GM23338 (cell line): ENCODE measurements at regions not wholly inside any gene's neighbourhood (a gene's known extent, or its start where the extent isn't known, plus 50 kb on each side); places are given as distances from the start of the nearest gene placed in this dataset.

Source experiments
- ATAC-seq: fragments of 200-7000 bp; cut with Tn5 transposase; 3 replicates; pipeline ENCODE4 v1.9.1; 2020
- DNase-seq: peaks from one replicate; pipeline ENCODE4 v3.0.0-alpha.2; 2015; ENCODE audit warnings: low spot score
- H2AFZ ChIP-seq: fragments of 200-600 bp; sonication (generic); 2 replicates; pipeline ENCODE4 v1.8.0; 2016; ENCODE audit warnings: antibody characterized with exemption, mild to moderate bottlenecking, moderate library complexity
- H3F3A ChIP-seq: fragments of 200-600 bp; sonication (generic); replicated peaks from 2 replicates; pipeline ENCODE4 v1.8.0; 2017; ENCODE audit warnings: antibody characterized with exemption, mixed run types, low read depth
- H3K27ac ChIP-seq: fragments of 200-600 bp; sonication (generic); 2 replicates; pipeline ENCODE4 v1.6.1; 2016; ENCODE audit warnings: low read depth
- H3K27me3 ChIP-seq: fragments of 200-600 bp; sonication (generic); 2 replicates; pipeline ENCODE4 v1.8.0; 2016; ENCODE audit warnings: mild to moderate bottlenecking, mixed run types, moderate library complexity; ENCODE audit not compliant: insufficient read depth
- H3K36me3 ChIP-seq: fragments of 200-600 bp; sonication (generic); 2 replicates; pipeline ENCODE4 v1.8.0; 2016; ENCODE audit warnings: mild to moderate bottlenecking; ENCODE audit not compliant: insufficient read depth
- H3K4me1 ChIP-seq: fragments of 200-600 bp; sonication (generic); 2 replicates; pipeline ENCODE4 v1.8.0; 2016; ENCODE audit warnings: mild to moderate bottlenecking, moderate library complexity; ENCODE audit not compliant: insufficient read depth
- H3K4me2 ChIP-seq: fragments of 200-600 bp; sonication (generic); 2 replicates; pipeline ENCODE4 v1.7.1; 2017; ENCODE audit warnings: mixed run types
- H3K4me3 ChIP-seq: fragments of 200-600 bp; sonication (generic); 2 replicates; pipeline ENCODE4 v1.6.1; 2016; ENCODE audit warnings: mixed run types
- H3K79me2 ChIP-seq: fragments of 200-600 bp; sonication (generic); replicated peaks from 2 replicates; pipeline ENCODE4 v1.8.0; 2017; ENCODE audit warnings: mild to moderate bottlenecking; ENCODE audit not compliant: insufficient read depth
- H3K9me2 ChIP-seq: fragments of 200-600 bp; sonication (generic); 2 replicates; pipeline ENCODE4 v1.8.0; 2017; ENCODE audit not compliant: insufficient read depth
- H4K20me1 ChIP-seq: fragments of 200-600 bp; sonication (generic); replicated peaks from 2 replicates; pipeline ENCODE4 v1.8.0; 2017; ENCODE audit warnings: mild to moderate bottlenecking; ENCODE audit not compliant: insufficient read depth
- H3K27ac Mint-ChIP-seq: 2 replicates; pipeline ENCODE4 v1.8.0; 2020; ENCODE audit warnings: inconsistent platforms, mild to moderate bottlenecking, moderate library complexity, mixed read lengths
- H3K27me3 Mint-ChIP-seq: 3 replicates; pipeline ENCODE4 v1.8.0; 2022; ENCODE audit warnings: low read depth, mild to moderate bottlenecking, moderate library complexity, mixed read lengths, inconsistent platforms; ENCODE audit not compliant: insufficient read depth, poor library complexity
- H3K36me3 Mint-ChIP-seq: 3 replicates; pipeline ENCODE4 v1.8.0; 2021; ENCODE audit warnings: low read depth, mild to moderate bottlenecking, inconsistent platforms, moderate library complexity, mixed read lengths
- H3K4me1 Mint-ChIP-seq: 3 replicates; pipeline ENCODE4 v1.8.0; 2020; ENCODE audit warnings: mild to moderate bottlenecking, inconsistent platforms, mixed read lengths
- H3K4me3 Mint-ChIP-seq: 3 replicates; pipeline ENCODE4 v1.8.0; 2021; ENCODE audit warnings: moderate library complexity, mild to moderate bottlenecking, inconsistent platforms, mixed read lengths
- H3K9me3 Mint-ChIP-seq: 3 replicates; pipeline ENCODE4 v1.8.0; 2020; ENCODE audit warnings: moderate library complexity, mild to moderate bottlenecking, inconsistent platforms, mixed read lengths
- CREB1 ChIP-seq: fragments of 250-450 bp; sonication (Bioruptor Pico); IDR thresholded peaks from 2 replicates; pipeline ENCODE4 v1.5.0; 2020; ENCODE audit warnings: low read depth, mild to moderate bottlenecking, moderate library complexity
- CTCF ChIP-seq, 2 experiments: fragments of 200-600 bp in 1 of 2; sonication (generic) in 1 of 2; conservative IDR thresholded peaks; 2 replicates each; pipeline versions ENCODE4 v1.5.1 to v1.6.1; 2016 to 2017; ENCODE audit warnings: antibody characterized with exemption in 2 of 2, low read depth in 2 of 2, mild to moderate bottlenecking in 2 of 2, moderate library complexity in 1 of 2
- ETS1 ChIP-seq: IDR thresholded peaks from 2 replicates; pipeline ENCODE4 v1.6.1; 2016; ENCODE audit warnings: antibody characterized with exemption
- EZH2 ChIP-seq: fragments of 200-600 bp; sonication (generic); IDR thresholded peaks from one replicate; pipeline ENCODE4 v1.8.0; 2017; ENCODE audit warnings: antibody characterized with exemption, mild to moderate bottlenecking, low read depth; ENCODE audit not compliant: unreplicated experiment
- EZH2phosphoT487 ChIP-seq: fragments of 200-600 bp; sonication (generic); IDR thresholded peaks from one replicate; pipeline ENCODE4 v1.8.1; 2018; ENCODE audit warnings: antibody characterized with exemption; ENCODE audit not compliant: unreplicated experiment
- JUNB ChIP-seq: IDR thresholded peaks from one replicate; pipeline ENCODE4 v1.6.1; 2016; ENCODE audit warnings: antibody characterized with exemption; ENCODE audit not compliant: unreplicated experiment
- NANOG ChIP-seq: IDR thresholded peaks from 2 replicates; pipeline ENCODE4 v1.6.1; 2016; ENCODE audit warnings: antibody characterized with exemption, borderline replicate concordance
- POLR2AphosphoS5 ChIP-seq: IDR thresholded peaks from 2 replicates; pipeline ENCODE4 v1.6.1; 2016; ENCODE audit warnings: antibody characterized with exemption, low read depth
- REST ChIP-seq: IDR thresholded peaks from one replicate; pipeline ENCODE4 v1.6.1; 2018; ENCODE audit warnings: antibody characterized with exemption; ENCODE audit not compliant: unreplicated experiment
- STAT1 ChIP-seq: IDR thresholded peaks from one replicate; pipeline ENCODE4 v1.6.1; 2016; ENCODE audit warnings: antibody characterized with exemption; ENCODE audit not compliant: unreplicated experiment
- ZNF114 ChIP-seq: fragments of 250-450 bp; sonication (Bioruptor Pico); IDR thresholded peaks from 2 replicates; pipeline ENCODE4 v1.5.0; 2020; ENCODE audit warnings: mild to moderate bottlenecking, moderate library complexity
- ZNF331 ChIP-seq: fragments of 250-450 bp; sonication (Bioruptor Pico); IDR thresholded peaks from 2 replicates; pipeline ENCODE4 v1.5.0; 2020; ENCODE audit warnings: low read depth, mild to moderate bottlenecking, moderate library complexity
- ZNF462 ChIP-seq: fragments of 250-450 bp; sonication (Bioruptor Pico); IDR thresholded peaks from 2 replicates; pipeline ENCODE4 v1.5.0; 2020; ENCODE audit warnings: mild to moderate bottlenecking, moderate library complexity

- Histone ChIP-seq H3F3A (no peaks in the 10 kb centered on the region), H4K20me1 (no peaks in the 10 kb centered on the region), H3K4me1 (no peaks in the 10 kb centered on the region), H3K27me3 (no peaks in the 10 kb centered on the region), H2AFZ (no peak overlapping the region), H3K27ac (no peak overlapping the region), H3K4me3 (no peak overlapping the region), H3K36me3 (no peaks in the 10 kb centered on the region), H3K4me2 (no peak overlapping the region), H3K9me2 (no peaks in the 10 kb centered on the region), H3K79me2 (no peaks in the 10 kb centered on the region)
- no peak for DNase-seq
- Mint-ChIP-seq H3K27me3 (peaks cover 7% of the 10 kb centered on the region), H3K4me3 (no peak overlapping the region), H3K9me3 (peaks cover 30% of the 10 kb centered on the region), H3K27ac (no peak overlapping the region), H3K36me3 (peaks cover 12% of the 10 kb centered on the region; the same call in 2 of the 3 replicates), H3K4me1 (no peaks in the 10 kb centered on the region)
- TF ChIP-seq POLR2AphosphoS5, result no peak
- TF ChIP-seq CTCF (conservative IDR thresholded peaks at IDR 0.05; ENCODE audit: low read depth in 2 of 2), result no peak
- TF ChIP-seq ZNF331 (CRISPR knock-in tag), result no peak
- no peak for TF ChIP-seq NANOG
- no peak for TF ChIP-seq JUNB
- no peak for TF ChIP-seq CREB1
- no peak for TF ChIP-seq ZNF114 (CRISPR knock-in tag)
- no peak for TF ChIP-seq ETS1
- TF ChIP-seq STAT1, result no peak
- no peak for TF ChIP-seq REST
- no peak for TF ChIP-seq ZNF462 (CRISPR knock-in tag)
- TF ChIP-seq EZH2phosphoT487, result no peak
- no peak for TF ChIP-seq EZH2
- ATAC-seq, result no peak
Measured at GRCh38 chr10:118892255-118892654, 137.3 kb upstream of the NANOS1 start.
